GM18907 (cell line): ENCODE measurements at regions not wholly inside any gene's neighbourhood (a gene's known extent, or its start where the extent isn't known, plus 50 kb on each side); places are given as distances from the start of the nearest gene placed in this dataset.
"Not testable (repeated sequence)": the region's sequence is repeated elsewhere in the genome, so short reads cannot be mapped to it uniquely, and the experiment has no call there.

Experiments
- ATAC-seq: cut with Tn5 transposase; IDR thresholded peaks from one replicate; pipeline ENCODE4 v1.9.1; 2021; ENCODE audit warnings: mild to moderate bottlenecking, moderate library complexity; ENCODE audit not compliant: unreplicated experiment

DNA sequence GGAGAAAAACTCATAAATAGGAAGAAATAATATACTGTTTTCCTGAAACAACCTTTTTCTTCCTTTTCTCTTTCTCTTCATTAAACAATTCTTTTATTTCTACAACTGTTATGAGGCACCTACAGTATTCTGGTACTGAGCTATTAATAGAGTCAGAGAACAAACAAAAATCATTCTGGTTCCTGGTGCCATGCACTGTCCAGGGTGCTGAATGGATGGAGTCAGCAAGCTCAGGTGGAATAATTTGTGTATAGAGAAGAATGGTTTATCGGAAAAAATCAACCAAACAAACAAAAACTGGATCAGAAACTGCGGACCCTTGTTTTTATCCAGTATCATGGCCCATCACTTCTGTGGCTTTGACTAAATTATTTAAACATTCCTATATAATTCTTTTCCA lies 430.3 kb upstream of the GOT2 start:
- ATAC-seq: no peak

DNA sequence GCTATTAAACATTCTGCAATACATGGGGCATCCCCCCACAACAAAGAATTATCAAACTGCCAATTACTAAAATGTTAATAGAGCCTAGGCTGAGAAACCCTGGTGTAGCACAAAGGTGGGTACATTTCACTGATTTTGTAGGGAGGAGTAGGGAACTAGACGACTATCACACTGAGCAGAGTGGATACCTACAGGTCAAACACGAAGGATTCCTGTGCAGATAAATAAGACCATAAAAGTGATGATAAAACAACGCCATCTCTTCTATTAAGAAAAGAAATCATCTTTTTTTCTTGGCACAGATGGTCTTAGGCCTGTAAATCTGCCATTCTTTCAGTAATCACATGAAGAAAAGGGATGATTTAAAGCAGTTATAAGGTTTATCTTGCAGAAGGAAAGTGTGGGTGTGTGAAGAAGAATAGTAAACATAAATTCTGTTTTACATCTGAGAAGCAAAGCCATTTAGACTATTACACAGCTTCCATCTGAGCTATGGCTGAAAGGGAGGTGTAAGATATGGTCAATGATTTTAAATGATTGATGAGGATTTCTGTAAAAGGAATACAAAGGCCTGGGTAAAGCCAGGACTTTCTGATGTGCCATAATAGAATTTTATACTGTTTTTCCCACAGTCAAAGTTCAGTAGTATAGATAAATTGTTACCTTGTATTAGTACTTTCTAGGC lies 429.4 kb upstream of the GOT2 start:
- ATAC-seq: no peak

DNA sequence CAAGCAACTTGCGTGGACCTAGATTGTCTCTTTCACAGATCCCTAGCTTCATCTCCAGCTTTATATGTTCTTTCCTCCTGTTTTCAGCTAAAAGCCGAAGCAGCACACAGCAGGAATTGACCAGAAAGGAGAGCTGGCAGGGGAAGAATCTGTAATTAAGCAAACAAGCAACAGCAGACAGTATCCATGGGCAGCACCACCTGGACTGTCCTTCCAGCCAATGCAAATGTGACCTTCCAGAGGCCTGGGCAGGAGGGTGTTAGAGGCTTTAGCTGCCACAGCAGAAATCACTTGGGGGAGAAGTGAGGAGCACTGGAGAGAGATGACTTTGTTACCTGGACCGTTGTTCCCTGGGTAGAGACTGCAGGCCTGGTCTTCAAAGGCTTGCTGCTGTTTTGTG lies 427.6 kb upstream of the GOT2 start:
- no peak for ATAC-seq

DNA sequence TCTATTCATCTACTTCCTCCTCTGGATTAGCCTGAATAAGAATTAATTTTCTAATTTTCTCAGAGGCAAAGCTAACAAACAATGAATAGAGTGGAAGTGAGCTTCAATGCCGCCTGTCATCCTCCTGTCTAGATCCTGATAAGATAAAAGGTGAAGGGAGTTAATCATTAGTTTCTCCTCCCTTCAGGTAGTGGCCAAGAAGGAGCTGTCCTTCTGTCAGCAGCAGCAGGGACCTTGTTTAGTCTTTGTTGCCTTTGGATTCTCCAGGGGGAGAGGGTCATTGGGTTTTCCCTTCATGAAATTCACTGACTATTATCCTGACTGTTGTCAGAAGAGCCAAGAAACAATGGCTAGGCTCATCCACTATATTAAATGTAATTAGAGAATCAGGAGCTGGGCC lies 420.2 kb upstream of the GOT2 start:
- ATAC-seq: no peak

DNA sequence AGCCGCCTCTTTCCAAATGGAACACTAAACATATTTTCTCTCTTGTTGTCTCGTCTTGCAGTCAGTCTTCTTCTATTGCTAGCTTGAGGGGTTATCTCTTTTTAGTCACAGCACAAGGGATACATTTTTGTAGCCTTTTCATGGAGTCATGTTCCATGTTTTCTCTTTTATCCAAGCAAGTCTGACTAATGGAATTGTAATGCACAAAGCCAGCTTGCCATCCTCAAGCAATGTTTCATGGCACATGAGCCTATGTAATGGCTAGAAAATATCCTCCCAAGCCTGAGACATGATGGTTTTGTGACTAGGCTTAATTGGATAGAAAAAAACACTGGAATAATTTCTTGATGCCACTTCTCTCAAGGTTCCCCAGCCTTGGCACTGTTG lies 414.6 kb upstream of the GOT2 start:
- no peak for ATAC-seq

DNA sequence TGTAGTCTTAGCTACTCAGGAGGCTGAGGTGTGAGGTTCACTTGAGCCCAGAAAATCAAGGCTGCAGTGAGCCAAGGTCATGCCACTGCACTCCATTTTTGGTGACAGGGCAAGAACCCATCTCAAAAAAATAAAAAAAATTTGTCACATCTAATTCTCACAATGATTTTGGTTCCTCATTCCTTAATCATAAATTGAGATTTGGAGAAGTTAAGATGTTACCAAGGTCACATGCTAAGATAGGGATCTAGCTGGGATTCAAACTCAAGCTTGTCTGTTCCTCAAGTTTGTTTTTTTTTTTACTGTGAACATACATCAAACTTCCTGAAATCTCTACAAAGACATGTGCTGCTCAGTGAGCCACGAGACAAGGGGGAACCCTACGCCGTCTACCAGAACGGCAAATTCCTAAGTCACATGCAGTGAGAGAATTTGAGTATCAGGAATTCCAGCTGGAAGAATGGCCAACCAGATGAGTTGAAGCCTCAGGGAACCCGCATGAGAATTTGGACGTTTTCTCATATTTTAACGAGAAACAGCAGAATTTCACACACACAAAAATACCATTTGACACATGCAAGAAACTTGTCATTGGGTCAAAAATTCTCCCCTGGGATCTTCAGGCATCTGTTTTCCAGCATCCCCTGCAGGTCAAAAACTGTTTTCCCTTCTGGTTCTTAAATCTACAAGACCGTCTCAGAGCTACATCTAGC lies 414.1 kb upstream of the GOT2 start:
- no peak for ATAC-seq

DNA sequence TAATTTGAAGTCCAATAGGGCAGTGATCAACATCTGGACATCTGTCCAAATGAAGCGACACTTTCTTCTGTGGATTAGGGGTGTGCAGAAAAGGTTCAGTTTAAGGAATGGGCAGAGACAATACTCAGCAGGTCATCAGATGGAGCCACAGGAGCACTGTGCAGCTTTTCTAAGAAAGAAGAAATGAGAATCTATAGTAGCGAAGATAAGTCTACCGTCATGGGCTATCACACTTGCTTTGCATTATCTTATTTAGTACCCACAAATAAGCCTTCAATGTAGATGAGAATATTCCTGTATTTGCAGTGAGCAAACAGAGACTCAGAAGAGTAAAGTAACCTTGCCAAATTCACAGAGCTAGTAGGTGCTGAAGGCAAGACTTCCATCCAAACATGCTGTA lies 412.0 kb upstream of the GOT2 start:
- no peak for ATAC-seq

DNA sequence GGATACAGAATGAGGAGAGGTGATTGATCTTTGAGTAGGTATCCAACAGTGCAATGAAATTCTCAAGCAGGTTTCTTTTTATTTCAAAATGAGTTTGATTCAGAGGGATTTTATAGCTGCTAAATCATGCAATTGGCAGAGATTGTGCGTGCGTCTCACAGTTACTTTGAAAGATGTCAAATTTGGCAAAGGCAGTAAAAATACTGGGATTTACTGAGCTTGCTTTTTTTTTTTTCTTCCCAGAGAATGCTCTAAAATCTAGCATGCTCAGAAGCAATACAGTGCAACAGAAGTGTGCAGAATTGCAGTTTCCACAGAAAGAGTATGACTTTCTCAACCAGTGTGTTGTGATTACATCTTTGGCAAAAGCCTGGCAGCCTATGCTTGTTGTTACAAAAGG lies 410.7 kb upstream of the GOT2 start:
- ATAC-seq: no peak

DNA sequence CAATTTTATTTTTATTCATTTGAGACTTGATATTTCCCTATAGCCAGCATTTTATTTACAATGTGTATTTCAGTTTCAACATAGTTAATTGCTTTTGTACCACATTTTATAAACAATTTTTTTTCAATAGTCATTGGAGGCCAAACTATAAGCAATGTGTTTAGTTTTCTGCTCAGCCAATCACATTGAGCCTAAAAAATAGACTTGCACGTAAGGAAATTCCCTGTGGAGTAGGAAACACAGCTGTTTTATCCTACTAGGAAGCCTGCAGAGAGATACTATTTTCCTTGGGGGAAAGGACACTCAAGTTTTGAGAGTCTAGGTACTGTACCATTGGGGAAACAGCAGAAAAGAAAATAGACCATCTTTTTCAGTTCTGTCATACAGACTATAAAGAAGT lies 410.2 kb upstream of the GOT2 start:
- ATAC-seq: no peak

DNA sequence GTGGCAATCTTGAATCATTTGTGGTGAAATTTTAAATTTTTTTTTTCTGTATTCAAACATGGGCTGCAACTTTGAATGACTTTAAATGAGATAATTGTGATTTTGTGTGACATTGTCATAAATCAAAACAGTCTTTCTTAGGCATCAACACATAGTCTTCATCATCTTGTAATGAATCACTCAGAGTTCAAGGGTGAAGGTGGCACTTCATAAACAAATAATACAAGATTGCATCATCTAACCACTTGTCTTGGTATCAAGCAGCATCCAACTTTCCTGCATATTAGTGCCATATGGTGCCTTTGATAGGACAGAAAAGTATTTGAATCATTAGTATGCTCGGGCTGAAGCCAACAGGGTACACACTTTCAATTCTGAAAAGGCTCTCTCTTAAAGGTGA lies 392.4 kb upstream of the GOT2 start:
- ATAC-seq: no peak

DNA sequence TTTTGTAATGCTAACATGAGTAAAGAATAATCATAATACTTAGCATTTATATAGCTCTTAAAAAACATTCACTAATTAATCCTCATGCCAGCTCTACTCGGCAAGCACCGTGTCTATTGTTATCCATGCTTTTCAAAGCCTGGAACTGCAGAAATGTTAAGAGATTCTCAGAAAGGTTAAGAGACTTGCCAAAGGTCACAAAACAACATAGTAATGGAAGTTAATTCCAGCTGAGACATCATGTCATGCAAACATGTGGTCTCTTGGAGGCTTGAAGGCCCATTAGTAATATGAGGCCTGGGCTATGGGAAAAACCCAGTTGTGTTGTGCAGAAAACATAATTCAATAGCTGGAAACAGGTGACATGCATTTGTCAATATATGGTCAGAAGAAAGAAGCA lies 389.9 kb upstream of the GOT2 start:
- no peak for ATAC-seq

DNA sequence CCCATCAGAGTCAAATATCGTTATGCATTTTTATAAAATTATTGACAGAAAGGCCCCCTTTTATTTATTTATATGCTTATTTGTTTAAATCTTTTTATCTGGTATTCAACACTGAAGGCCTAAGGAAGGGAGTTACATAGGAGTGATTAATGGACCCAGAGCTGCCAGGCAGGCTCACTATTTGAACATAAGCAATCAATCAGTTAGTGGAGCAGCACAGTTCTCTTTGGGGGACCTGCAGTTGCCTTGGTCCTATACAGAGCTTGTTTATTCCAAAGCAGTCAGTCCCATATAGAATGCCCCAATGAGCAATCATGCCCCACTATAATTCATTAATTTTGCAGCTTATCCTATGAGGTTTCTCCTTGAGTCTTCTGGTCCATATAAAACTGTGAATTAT lies 389.4 kb upstream of the GOT2 start:
- ATAC-seq: no peak

DNA sequence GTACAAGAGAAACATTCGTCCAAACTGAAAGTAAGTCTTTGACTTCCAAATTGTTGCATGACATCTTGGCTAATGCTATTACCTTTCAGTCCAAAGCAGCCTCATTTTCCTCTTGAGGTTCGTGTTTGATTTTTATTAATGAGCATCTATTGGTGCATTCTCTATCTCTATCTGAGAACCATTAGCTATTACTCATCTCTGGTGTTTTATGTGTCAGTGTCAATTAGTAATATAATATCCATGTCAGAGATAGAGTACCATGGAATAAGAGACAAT lies 388.1 kb upstream of the GOT2 start:
- no peak for ATAC-seq

DNA sequence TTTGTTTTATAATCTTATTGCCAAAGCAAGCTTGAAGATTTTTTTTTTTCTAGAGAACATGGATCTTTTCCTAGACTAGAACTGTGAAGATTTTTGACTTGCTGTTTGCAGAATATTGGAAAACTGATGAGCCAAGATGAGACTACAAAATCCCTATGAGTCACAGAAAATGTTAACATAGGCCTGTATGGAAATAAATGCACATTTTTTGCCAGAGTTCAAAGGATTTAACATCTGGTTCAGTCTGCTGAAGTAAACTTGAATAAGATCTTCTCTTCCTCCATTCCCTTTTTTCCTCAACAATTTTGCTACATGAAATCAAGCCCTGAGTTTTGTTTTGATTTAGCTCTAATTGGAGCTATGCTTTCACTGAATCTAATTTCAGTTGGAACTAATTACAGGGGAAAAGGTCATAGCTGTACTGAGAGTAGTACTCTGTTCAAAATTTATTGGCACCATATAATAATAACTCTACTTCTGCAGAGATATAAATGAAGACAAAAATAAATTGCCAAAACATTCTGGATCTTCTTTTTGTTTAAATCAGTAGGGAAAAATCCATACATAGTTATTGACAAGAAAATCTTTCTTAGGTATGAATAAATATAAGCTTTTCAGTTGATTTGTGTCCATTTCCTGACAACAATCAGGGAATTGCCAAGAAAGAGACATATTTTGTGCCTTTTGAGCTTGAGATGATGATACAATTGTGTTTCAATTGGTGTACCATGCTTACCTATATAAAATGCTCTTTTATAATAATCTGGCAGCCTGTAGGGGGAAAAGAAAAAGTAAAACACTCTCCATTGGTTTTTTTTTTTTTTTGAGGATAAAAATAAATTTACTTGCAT lies 387.5 kb upstream of the GOT2 start:
- no peak for ATAC-seq

DNA sequence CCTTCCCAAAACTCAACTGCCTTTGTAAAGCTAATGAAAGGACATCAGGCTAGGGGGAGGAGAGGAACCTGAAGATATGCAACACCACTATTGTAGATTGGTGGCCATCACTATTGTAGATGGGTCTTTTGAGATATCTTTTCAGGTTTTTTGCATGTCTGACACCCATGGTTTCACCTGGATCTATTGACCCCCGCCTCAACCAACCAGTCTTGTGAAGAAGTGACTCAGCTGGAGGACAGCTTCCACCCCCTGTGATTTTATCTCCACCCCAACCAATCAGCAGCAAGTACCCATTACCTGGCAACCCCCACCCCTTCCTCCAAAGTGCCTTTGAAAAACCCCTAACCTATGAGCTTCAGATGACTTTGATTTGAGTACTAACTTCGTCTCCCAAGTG lies 382.6 kb upstream of the GOT2 start:
- no peak for ATAC-seq

DNA sequence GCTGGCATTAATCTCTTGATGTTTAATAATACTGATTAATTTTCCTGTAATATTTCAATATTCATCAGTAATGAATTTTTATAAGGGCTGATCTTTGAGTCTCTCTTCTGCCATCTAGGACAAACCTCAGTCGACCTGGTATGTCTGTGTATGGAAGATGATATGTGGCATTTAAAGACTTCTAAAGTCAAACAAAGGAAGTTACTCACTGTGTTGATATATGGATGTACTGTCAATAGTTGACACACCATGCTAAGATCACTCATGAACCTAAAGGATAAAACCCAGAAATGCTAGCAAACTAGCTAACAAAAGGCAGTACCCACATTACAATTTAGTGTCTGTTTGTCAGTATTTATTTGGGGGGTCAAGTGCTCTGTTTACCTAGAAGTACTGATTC lies 380.7 kb upstream of the GOT2 start:
- ATAC-seq: no peak

DNA sequence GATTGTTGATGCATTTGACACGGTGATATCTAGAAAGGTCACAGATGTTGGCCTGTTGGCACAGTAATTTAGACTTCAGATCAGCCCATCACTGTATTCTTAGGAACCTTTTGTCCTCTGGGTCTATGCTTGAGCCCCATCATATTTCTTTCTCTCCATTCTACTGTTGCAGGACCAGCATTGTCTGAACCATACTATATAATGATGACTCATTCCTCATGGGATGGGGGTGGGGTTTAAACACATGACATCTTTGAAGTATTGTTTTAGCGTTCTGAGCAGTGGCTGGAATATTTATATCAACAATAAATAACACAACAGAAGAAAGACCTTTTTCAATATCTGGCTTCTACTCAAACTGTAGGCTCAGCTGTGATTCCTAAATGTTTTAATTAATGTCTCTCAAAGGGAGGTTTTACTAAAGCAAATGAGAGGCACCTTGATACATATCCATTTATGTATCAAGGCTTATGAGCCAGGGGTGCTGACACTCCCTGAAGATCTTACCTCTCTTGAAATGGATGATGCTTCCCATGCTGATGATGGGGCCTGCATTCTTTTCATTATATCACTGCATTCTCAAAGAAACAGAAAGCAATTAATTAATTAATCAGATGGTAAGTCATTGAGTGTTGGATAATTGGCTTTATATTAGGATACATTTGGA lies 379.0 kb upstream of the GOT2 start:
- ATAC-seq: no peak

DNA sequence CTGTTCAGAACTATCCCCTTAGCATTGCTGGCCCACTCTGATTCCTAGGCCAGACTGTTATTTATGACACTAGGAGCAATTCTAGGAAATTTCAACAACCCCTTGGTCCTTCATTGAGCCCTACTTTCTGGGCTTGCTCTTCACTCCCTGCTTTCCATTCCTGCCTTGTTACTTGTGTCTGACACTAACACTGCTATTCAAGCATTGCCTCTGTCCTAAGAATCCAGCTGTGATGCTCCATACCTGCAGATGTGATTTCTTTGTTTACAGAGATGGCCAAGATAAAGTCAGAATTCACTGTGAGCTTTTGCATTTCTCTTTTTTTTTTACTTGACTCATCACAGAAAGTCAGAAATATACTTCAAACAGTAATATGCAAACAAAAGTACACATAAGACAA lies 377.2 kb upstream of the GOT2 start:
- no peak for ATAC-seq

DNA sequence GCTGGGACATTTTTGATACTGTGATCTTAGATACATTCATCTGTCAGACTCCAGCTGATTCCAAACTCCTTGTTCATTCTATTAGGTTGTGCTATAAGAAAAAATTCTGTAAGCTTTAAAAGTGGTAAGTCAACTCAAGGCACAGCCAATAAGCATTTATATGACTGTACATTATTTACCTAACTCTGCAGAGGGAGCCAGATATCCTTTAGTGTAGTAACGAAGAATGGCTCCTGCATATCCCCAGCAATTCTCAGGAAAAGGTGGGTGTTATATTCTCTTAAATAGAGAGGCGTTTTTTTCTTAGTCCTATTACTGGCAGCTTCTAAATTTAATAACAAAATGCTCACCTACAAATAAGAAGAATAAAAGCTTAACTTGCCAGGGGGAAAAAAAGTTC lies 374.3 kb upstream of the GOT2 start:
- ATAC-seq: no peak

DNA sequence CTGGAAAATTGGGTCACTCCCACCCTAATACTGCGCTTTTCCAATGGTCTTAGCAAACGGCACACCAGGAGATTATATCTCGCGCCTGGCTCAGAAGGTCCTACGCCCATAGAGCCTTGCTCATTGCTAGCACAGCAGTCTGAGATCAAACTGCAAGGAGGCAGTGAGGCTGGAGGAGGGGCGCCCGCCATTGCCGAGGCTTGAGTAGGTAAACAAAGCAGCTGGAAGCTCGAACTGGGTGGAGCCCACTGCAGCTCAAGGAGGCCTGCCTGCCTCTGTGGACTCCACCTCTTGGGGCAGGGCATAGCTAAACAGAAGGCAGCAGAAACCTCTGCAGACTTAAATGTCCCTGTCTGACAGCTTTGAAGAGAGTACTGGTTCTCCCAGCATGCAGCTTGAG lies 362.6 kb upstream of the GOT2 start:
- not testable (repeated sequence) for ATAC-seq

DNA sequence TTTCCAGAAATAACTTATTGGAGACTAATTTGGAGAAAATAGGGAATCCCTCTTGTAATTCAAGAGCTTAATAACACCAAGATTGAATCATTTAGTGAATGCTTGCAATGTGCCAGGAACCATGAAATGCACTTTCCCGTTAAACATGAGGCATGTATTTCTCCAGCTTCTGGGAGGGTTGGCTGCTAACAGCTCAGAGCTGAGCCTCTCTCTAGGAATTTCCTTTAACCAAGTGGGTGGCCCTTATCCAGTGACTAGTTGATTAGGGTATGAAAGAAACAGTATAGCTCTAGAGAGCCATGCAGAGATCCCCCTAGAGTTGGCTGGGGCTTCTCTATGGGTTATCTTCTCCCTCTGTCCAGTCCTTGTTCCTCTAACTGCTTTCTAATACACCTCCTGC lies 356.4 kb upstream of the GOT2 start:
- no peak for ATAC-seq

DNA sequence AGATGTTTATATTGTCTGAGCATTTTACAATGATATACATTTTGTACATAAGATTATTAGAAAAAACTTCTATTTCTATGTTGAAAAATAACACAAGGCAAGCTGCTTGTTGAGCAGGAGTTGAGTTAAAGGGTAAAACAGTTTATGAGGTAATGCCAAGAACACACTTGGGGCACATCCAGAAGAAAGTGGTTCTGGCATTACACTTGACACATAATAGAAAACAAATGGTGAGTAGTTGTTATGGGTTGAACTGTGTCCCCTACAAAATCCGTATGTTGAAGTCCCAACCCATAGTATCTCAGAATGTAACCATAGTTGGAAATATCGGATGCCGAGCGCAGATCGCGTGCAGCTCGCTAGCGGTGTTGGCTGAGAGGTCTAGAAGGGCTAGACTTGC lies 354.3 kb upstream of the GOT2 start:
- no peak for ATAC-seq
